Caco-2 (cell line): ENCODE measurements at regions not wholly inside any gene's neighbourhood (a gene's known extent, or its start where the extent isn't known, plus 50 kb on each side); places are given as distances from the start of the nearest gene placed in this dataset.
"Not testable (repeated sequence)": the region's sequence is repeated elsewhere in the genome, so short reads cannot be mapped to it uniquely, and the experiment has no call there.

Source experiments
- BruUV-seq: library from RNA; stranded (reverse); fragments of 400-500 nt; replicated peaks from 2 replicates; lab custom pipeline; 2021; lab: Mats Ljungman, UMichigan
- CTCF ChIA-PET: fragments of 300-600 bp; sonication (Branson Sonifier 250); formaldehyde crosslinking; loops from one replicate; lab custom pipeline; 2022; ENCODE audit warnings: antibody characterized with exemption; lab: Charles Lee
- POLR2A ChIA-PET: fragments of 300-600 bp; sonication (Branson Sonifier 250); formaldehyde crosslinking; loops from one replicate; lab custom pipeline; 2022; ENCODE audit warnings: antibody characterized with exemption; lab: Charles Lee
- DNase-seq, 2 experiments: peaks; one replicate each; pipeline versions ENCODE4 v3.0.0 to v3.0.0-alpha.2; 2020 to 2022
- H3K27me3 ChIP-seq: replicated peaks from 2 replicates; pipeline ENCODE4 v1.6.0; 2011; ENCODE audit warnings: low read length; ENCODE audit not compliant: control insufficient read depth, insufficient read depth
- H3K36me3 ChIP-seq: 2 replicates; pipeline ENCODE4 v1.5.1; 2011; ENCODE audit warnings: low read length; ENCODE audit not compliant: control insufficient read depth, insufficient read depth
- H3K4me1 ChIP-seq: fragments of 250-450 bp; sonication (Bioruptor Pico); 2 replicates; pipeline ENCODE4 v1.5.1; 2020; ENCODE audit warnings: mild to moderate bottlenecking
- H3K4me3 ChIP-seq: 2 replicates; pipeline ENCODE4 v1.5.1; 2011; ENCODE audit warnings: low read depth, mild to moderate bottlenecking, control low read depth, low read length
- H3K9me3 ChIP-seq: fragments of 250-450 bp; sonication (Bioruptor Pico); 2 replicates; pipeline ENCODE4 v1.5.1; 2020; ENCODE audit warnings: mild to moderate bottlenecking, moderate library complexity
- H3K27ac Mint-ChIP-seq: one replicate; pipeline ENCODE4 v1.8.0; 2022; ENCODE audit warnings: mixed read lengths; ENCODE audit not compliant: unreplicated experiment
- H3K27me3 Mint-ChIP-seq: one replicate; pipeline ENCODE4 v1.8.0; 2022; ENCODE audit warnings: mixed read lengths; ENCODE audit not compliant: insufficient read depth, unreplicated experiment
- H3K36me3 Mint-ChIP-seq: one replicate; pipeline ENCODE4 v1.8.0; 2022; ENCODE audit warnings: mild to moderate bottlenecking, mixed read lengths; ENCODE audit not compliant: insufficient read depth, unreplicated experiment
- H3K4me1 Mint-ChIP-seq: one replicate; pipeline ENCODE4 v1.8.0; 2022; ENCODE audit warnings: low read depth, mixed read lengths; ENCODE audit not compliant: unreplicated experiment
- H3K4me3 Mint-ChIP-seq: one replicate; pipeline ENCODE4 v1.8.0; 2022; ENCODE audit warnings: mild to moderate bottlenecking, moderate library complexity, mixed read lengths; ENCODE audit not compliant: unreplicated experiment
- H3K9me3 Mint-ChIP-seq: one replicate; pipeline ENCODE4 v1.8.0; 2022; ENCODE audit warnings: mixed read lengths; ENCODE audit not compliant: unreplicated experiment
- intact Hi-C: fragments of 100-400 bp; cut with micrococcal nuclease; formaldehyde crosslinking; loops from one replicate; pipeline ENCODE4 v1.10.0; 2022; ENCODE audit not compliant: unreplicated experiment
- TF ChIP-seq, protein P1 (sequence below), 2 experiments: fragments of 200-600 bp in 1 of 2; IDR thresholded peaks; 1 replicate in 1 of 2; 2 replicates in 1 of 2; pipeline versions ENCODE4 v1.5.1 to v1.8.0; 2011 to 2022; ENCODE audit warnings: antibody characterized with exemption in 1 of 2, control low read depth in 1 of 2, inconsistent platforms in 1 of 2, low read depth in 1 of 2, low read length in 1 of 2, mild to moderate bottlenecking in 1 of 2, moderate library complexity in 1 of 2; ENCODE audit not compliant: insufficient read depth in 1 of 2, severe bottlenecking in 1 of 2, unreplicated experiment in 1 of 2

DNA sequence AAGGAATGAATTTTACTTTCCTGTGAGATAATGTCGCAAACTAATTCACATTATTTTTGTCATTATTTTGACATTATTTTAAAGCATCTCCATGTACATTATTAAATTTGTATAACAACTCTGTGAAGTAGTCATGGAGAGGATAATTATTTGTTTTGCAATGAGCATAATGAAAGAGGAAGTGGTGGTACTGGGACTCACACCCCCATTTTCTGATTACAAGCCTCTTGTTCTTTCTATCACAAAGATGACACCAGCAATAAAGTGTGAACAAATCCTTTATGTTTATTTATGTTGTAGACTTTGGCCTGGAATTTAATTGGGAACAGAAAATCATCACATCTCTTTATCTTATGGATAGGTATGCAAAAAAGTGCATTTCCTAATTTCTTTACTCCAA, 522.6 kb downstream of the TMEM135 start:
- Histone ChIP-seq H3K4me3 (no peak overlapping the region), H3K9me3 (no peaks in the 10 kb centered on the region), H3K36me3 (no peaks in the 10 kb centered on the region), H3K27me3 (no peaks in the 10 kb centered on the region), H3K4me1 (no peaks in the 10 kb centered on the region)
- no TSS peak for BruUV-seq
- TF ChIP-seq, protein P1, sequence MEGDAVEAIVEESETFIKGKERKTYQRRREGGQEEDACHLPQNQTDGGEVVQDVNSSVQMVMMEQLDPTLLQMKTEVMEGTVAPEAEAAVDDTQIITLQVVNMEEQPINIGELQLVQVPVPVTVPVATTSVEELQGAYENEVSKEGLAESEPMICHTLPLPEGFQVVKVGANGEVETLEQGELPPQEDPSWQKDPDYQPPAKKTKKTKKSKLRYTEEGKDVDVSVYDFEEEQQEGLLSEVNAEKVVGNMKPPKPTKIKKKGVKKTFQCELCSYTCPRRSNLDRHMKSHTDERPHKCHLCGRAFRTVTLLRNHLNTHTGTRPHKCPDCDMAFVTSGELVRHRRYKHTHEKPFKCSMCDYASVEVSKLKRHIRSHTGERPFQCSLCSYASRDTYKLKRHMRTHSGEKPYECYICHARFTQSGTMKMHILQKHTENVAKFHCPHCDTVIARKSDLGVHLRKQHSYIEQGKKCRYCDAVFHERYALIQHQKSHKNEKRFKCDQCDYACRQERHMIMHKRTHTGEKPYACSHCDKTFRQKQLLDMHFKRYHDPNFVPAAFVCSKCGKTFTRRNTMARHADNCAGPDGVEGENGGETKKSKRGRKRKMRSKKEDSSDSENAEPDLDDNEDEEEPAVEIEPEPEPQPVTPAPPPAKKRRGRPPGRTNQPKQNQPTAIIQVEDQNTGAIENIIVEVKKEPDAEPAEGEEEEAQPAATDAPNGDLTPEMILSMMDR (IDR thresholded peaks at IDR 0.05; ENCODE audit: insufficient read depth in 1 of 2, low read depth in 1 of 2, low read length in 1 of 2, severe bottlenecking in 1 of 2, unreplicated experiment in 1 of 2) = no peak
- Mint-ChIP-seq H3K27me3 (peaks cover 13% of the 10 kb centered on the region), H3K36me3 (no peaks in the 10 kb centered on the region), H3K27ac (no peak overlapping the region), H3K4me1 (no peaks in the 10 kb centered on the region), H3K4me3 (no peak overlapping the region), H3K9me3 (peaks cover 7% of the 10 kb centered on the region)
- ChIA-PET POLR2A (no interaction called here), CTCF (no interaction called here)
- intact Hi-C loops = loop anchor here (5.0 kb wide), 1 partner anchor 208 kb away; no protein-coding TSS in a partner anchor
- no peak for DNase-seq

DNA sequence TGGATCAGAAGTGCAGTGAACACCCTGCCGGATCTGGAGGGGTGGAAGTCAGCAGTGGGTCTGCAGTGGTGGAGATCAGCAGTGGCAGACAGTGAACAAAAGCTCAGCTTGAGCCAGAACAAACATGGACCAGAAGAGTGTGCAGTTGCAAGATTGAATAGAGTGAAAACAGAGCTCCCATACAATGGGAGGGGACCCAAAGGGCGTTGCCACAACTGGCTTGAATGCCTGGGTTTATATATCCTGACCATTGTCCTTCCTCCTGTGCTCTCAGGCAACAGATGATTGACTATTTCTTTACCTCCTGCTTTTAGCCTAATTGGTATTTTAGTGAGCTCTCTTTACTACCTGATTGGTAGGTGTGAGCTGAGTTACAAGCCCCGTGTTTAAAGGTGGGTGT, 522.1 kb downstream of the TMEM135 start:
- H3K4me1 Mint-ChIP-seq, POLR2A ChIA-PET: not testable (repeated sequence)

DNA sequence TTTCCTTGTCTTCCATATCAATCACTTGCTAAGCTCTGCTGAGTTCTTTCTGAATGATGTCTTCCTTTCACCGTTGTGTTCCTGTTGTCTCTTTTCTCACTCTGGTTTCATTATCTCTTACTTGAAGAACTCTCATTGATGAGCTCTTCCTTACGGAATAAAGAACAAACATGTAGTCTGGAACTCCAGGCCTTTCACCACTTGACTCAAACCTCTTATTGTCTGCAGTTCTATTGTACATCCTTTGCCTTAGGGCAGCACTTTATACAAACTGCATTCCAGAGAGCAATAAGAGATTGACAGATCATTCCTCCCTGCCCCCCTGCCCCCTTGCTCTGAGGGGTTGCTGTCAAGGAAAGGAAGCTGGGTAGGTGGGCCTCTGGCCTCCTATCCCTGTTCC, 517.4 kb downstream of the TMEM135 start:
- POLR2A ChIA-PET = no interaction called here
- CTCF ChIA-PET = no interaction called here

More for the DNA sequence above, 522.1 kb downstream of the TMEM135 start:
- H3K4me1 ChIP-seq, H3K4me3 Mint-ChIP-seq, DNase-seq, H3K36me3 Mint-ChIP-seq, H3K27ac Mint-ChIP-seq, BruUV-seq, CTCF ChIA-PET, H3K4me3 ChIP-seq, H3K9me3 ChIP-seq, H3K36me3 ChIP-seq, H3K27me3 ChIP-seq: not testable (repeated sequence)
- H3K9me3 Mint-ChIP-seq = peaks cover 12% of the 10 kb centered on the region
- intact Hi-C loops = loop anchor here (5.0 kb wide), 2 partner anchors 98 to 208 kb away; no protein-coding TSS in a partner anchor
- H3K27me3 Mint-ChIP-seq = peaks cover 10% of the 10 kb centered on the region

More for the DNA sequence above, 517.4 kb downstream of the TMEM135 start:
- peaks cover 26% of the 10 kb centered on the region for H3K9me3 Mint-ChIP-seq
- peaks cover 2% of the 10 kb centered on the region for H3K27me3 Mint-ChIP-seq
- H3K36me3 ChIP-seq = no peaks in the 10 kb centered on the region
- TF ChIP-seq, protein P1 (IDR thresholded peaks at IDR 0.05; ENCODE audit: insufficient read depth in 1 of 2, low read depth in 1 of 2, low read length in 1 of 2, severe bottlenecking in 1 of 2, unreplicated experiment in 1 of 2) = no peak
- no peaks in the 10 kb centered on the region; the same call in 1 of the 2 replicates for H3K9me3 ChIP-seq
- no peaks in the 10 kb centered on the region for H3K4me1 Mint-ChIP-seq
- no peak overlapping the region for H3K4me3 Mint-ChIP-seq
- no peaks in the 10 kb centered on the region for H3K4me1 ChIP-seq
- intact Hi-C loops = loop anchor here (5.0 kb wide), 1 partner anchor 93 kb away; no protein-coding TSS in a partner anchor
- H3K36me3 Mint-ChIP-seq = no peaks in the 10 kb centered on the region
- BruUV-seq = no TSS peak
- no peaks in the 10 kb centered on the region for H3K27me3 ChIP-seq
- no peak for DNase-seq
- H3K27ac Mint-ChIP-seq = no peak overlapping the region
- H3K4me3 ChIP-seq = no peak overlapping the region
